HS-5 (cell line): ENCODE measurements at regions not wholly inside any gene's neighbourhood (a gene's known extent, or its start where the extent isn't known, plus 50 kb on each side); places are given as distances from the start of the nearest gene placed in this dataset.

Experiments used
- DNase-seq: peaks from one replicate; pipeline ENCODE4 v3.0.0-alpha.2; 2012; ENCODE audit warnings: low read depth

DNA sequence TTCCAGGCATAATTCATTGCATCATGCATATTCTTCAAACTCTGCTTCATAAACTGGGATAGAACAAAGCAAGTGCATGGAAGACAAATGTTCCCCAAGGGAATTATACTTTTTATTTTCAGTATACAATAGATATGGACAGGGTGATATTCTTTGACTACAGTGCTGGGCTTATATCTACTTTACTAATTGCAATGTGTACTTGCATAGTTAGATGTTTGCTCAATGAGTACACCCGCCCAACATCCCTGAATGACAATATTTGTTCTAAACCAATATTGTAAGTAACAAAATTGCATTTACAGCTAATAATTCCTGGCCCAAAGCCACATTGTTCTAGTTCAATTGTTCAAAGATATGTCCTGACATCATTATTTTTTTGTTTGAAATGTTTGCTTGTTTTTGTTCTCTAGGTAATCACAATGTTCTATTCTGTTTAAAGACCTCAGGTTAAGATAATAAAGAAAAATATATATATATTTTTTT is 171.4 kb downstream of the PTN start:
- no peak for DNase-seq

DNA sequence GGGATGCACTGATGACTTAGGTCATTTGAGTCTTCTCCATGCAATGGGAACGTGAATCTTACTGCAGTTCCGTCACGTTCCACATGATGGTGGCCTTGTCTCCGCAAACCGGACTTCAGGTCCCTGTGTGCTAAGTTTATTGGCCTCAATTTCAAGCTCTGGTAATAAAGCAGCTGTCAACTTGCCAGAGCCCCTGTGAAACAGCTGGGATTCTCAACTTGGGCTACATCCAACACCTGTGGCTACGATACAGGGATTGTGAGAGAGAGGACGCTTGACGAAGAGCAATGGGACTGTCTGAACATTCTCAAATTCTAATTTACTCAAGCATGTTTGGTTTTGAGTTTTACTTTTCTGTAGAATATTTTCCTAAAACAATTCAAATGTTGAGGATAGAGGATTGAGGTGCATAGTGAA is 174.2 kb downstream of the PTN start:
- DNase-seq = no peak

DNA sequence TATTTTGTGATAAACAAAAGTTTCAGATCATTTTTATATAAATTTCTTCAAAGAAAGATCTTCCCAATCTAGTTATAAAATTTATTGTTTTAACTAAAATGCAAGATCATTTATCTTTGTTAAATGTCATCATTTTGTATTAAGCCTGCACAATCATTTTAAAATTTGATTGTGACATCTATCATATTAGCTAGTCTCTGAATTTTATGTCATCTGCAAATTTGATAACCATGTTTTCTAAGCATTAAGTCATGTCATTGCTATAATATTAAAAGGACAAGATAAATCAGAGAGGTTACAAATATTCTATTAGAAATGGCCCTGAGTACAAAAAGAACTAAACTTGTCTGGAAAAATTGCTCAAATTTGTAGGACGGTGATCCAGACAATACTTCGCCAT is 175.9 kb downstream of the PTN start:
- no peak for DNase-seq

DNA sequence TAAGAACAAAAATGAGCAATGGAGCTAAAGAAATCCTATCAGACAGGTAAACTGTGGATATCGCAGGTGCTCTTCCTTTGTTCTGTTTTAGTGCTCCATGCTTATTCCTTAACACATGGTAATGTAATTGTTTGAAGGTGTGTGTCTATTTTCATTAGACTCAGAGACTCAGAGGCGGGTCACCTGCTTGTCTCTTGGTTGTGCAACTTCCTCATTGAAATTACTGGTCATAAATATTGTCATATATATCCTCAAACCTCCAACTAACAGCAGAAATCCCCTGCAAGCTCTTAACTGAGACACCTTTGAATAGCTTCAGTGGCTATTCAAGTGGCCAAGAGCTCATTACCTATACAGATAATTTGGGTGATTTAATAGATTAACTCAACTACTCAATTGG is 177.2 kb downstream of the PTN start:
- no peak for DNase-seq

DNA sequence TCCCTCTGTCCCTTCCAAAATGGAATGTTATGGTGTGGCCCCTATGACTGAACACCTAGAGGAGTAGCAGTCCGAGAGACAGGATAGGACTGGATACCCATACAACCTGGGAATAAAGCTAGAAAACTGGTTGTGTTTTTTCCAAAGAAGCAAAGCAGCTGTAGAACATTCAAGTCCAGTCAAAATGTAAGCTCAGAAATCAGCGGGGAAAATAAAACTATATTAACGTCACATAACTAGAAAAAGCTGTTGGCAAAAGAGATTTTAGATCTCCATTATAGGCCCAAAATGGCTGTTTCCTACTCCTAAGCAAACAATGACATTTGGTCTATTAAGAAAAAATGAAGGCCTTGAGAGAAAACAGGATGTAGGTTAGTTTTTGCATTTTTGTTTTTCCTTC is 177.7 kb downstream of the PTN start:
- DNase-seq = no peak

DNA sequence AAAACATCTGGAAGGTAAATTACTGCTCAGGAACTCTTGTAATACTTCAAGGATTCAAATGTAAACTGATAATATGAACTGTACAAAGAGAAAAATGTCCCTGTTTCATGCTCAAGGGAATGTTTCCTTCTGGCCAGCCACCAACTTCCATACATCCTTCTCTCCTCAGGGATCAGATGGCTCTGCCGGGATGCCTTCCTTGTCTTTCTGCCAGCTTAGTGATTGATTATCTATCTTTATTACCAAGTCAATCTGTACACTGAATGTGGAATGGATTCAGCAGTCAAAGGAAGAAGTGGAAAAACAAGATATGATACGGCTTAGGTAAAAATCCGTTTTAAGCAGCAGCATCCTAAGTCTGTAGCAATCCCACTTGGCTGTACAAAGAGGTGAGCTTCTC is 178.3 kb downstream of the PTN start:
- DNase-seq = no peak

DNA sequence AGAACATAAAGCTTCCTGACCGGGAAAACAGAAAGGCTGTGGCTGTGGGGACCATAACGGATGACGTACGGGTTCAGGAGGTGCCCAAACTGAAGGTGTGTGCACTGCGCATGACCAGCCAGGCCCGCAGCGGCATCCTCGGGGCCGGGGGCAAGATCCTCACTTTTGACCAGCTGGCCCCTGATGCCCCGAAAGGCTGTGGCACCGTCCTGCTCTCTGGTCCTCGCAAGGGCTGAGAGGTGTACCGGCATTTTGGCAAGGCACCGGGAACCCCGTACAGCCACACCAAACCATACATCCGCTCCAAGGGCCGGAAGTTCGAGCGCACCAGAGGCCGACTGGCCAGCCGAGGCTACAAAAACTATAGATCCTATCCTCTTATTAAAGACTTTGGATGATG is 179.3 kb downstream of the PTN start:
- no peak for DNase-seq

DNA sequence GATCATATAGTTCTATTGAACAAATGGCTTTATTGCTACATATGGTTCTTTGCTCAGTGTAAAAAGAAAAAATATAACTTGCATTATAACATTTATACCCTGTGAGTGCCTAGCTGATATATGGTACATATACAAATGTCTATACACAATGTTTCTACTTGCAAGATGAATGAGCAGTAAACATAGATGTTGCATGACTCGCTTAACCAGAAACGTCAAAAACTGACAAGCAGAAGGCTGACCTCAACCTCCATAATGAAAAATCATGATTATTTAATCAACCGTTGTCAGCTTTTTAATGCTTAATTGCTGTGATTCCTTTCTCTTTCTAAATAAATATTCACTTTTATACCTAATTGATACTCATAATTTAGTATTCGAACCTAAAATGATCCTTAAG is 183.3 kb downstream of the PTN start:
- DNase-seq = no peak

DNA sequence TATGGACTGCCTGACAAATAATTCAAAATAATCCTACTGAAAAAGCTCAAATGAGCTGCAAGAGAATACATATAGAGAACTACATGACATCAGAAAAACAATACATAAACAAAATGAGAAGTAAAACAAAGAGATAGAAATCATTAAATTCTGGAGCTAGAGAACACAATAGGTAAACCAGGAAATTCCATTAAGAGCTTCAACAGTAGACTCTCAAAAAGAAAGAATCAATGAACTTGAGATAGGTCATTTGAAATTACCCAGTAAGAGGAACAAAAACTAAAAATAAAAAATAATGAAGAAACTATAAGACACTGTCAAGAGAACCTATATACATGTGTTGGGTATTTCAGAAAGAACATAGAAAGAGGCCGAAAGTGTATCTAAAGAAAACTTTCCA is 186.3 kb downstream of the PTN start:
- DNase-seq = no peak

DNA sequence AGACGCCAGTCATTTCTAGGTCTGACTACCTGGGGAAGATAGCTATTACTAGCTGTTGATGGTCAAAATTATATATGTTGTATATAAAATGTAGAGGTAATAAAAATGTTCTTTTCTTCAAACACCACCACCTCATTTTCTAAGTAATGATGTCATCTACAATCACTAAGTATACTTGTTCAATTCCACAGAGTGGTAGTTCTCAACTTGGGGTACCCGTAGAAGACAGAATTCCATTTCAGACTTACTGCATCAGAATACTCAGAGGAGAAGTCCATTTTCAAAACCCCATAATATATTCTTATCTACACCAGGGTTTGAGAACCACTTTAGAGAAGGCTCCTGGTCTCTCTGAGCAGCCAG is 191.9 kb downstream of the PTN start:
- no peak for DNase-seq

DNA sequence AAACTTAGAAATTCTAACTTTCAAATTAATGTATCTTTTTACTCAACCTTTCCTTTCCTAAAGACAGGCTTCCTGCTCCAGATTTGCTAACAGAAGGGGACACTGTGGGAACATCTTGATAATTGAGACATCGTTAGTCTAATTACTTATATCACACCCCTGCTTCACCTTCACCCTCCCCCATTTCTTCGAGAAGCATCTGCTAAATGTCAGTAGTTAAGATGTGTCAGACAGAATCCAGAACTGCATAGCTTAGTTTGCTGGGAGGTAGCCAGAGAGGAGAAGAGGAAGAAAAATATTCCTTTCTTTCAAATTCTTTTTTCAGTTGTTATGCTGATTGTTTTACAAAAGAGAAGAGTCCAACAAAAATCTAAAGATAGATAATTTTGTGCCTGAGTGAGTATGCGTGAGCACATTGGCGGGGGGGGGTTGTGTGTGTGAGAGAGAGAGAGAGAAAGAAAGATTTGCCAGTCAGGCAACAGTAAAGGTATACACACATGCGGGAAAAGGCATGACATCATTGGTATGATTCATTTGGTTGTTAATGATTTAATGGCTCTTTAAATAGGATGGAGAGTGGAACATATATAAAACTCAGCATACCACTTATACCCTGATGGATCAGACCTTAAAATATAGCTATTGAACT is 192.4 kb downstream of the PTN start:
- no peak for DNase-seq

DNA sequence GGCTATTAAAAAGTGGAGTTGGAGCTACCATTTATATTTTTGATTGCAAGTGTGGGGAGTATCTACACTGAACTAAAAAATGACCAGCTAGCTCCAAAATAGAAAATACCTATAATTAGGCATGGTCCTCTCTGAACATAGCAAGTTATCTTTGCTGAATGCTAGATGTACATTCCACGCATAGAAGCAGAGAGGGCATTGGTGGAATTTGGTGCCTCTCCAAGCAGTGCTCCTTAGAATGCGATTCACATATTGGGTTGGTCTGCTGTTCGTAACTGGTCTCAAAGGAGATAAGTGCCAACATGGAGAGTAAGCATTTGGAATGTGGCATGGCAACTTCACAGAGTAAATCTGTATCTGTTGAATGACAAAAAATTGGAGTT is 196.2 kb downstream of the PTN start:
- no peak for DNase-seq

DNA sequence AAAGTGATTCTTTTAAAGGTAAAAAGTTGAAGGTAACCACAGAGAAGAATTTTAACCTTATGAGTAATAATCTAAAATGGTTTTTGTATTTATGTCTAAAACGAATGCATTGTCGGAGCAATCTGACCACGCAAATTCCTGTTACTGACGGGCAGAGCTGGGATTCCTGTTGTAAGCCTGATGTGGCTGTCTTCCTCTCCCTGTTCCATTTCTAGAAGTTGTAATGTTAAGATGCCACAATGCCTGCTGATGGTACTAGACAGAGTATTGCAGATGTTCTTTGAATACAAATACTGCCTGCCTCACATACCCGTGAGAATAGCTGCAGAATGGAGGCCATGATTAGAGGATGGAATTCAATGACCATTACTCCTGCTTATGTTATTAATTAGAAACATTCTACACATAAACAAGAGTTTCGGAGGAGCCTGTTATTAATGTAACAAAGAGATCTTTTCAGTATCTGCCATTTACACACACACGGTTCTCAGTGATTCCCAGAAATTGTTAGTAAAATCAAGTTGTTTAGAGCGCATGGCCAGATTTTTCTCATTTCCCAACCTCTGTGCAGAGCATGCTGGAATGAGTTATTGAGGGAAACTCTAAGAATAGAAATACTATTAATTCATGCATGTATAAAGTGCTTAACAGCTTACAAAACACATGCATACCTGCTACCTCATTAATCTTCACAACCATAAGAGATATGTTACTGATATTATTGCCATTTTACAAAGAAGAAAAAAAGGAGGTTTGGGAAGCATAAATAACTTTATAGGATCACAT is 196.8 kb downstream of the PTN start:
- peak; percentile 45 for DNase-seq

DNA sequence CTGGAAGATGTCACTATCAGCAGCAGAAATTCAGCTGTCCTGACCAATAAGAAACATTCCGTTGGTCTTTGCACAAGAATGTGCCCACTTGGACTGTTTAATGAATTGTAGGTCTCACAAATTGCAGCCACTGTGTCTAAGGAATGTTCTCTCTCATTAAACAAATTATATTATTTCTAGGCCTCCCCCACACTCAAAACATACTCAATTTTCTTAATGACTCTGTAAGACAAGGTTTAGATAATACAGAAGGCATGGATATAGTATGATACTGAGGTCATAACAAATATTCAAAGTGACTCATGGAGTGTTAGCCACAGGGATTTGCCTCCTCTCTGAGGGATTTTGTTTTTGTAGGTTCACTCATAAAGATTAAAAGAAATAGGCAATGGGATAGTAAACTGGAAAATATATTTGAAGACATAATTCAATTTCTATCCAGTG is 197.5 kb downstream of the PTN start:
- no peak for DNase-seq

DNA sequence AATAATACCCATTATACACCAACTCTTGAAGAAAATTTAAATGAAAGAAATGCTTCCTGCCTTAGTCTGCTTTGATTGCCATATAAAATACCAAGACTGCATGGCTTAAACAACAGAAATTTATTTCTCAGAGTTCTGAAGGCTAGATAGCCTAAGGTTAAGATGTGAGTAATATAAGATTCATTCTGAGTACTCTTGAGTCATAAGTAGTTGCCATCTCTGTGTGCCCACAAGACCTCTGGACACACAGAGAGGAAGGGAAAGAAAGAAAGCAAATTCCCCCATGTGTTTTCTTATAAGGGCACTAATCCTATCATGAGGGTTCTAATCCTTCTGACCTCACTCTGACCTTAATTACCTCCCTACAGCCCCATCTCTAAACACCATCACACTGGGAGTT is 201.2 kb downstream of the PTN start:
- peak; percentile 29 for DNase-seq

DNA sequence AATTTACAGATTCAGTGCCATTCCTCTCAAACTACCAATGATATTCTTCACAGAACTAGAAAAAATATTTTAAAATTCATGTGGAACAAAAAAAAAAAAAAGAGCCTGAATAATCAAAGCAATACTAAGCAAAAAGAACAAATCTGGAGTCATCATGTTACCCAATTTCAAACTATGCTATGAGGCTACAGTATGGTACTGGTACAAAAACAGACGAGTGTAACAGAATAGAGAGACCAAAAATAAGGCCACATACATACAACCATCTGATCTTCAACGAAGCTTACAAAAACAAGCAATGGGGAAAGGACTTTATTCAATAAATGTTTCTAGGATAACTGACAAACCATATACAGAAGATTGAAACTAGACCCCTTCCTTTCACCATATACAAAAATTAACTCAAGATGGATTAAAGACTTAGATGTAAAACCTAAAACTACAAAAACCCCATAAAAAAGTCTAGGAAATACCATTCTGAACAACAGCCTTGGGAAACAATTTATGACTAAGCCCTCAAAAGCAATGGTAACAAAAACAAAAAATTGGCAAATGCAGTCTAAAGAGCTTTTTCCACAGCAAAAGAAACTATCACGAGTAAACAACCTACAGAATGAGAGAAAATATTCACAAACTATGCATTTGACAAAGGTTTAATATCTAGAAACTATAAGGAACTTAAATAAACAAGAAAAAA is 207.7 kb downstream of the PTN start:
- no peak for DNase-seq

DNA sequence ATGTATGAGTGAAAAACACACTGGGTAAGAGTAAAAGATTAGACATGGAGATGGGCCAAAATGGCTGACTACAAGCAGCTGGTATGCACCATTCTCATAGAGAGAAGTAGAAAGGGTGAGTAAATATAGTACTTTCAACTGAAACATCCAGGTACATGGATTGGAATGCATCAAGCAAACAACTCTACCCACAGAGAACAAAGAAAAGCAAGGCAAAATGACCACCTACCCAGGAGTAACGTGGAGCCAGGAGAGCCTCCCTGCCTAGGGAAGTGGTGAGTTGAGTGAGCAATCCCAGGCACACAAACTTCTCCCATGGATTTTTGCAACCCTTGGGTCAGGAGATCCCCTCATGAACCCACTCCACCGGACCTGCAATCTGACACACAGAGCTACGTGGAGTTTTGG is 212.8 kb downstream of the PTN start:
- DNase-seq = no peak

DNA sequence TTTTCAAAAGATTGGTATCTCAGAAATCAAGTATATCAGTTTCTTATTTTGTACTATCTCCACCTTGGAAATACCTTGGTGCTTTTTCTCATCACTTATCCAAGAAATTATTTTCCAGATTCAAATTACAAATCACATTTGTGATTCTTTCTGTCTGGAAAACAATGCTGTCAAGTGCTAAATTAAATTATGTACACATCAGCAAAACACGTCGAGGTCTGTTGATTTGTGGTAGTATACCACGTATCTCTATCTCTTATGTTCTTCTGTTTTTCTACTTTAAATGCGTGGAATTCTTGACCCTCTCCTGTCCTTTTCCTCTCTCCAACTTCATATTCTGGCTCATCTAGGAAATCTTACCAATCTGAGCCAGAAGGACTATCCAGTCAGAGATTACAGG is 214.5 kb downstream of the PTN start:
- DNase-seq = no peak

DNA sequence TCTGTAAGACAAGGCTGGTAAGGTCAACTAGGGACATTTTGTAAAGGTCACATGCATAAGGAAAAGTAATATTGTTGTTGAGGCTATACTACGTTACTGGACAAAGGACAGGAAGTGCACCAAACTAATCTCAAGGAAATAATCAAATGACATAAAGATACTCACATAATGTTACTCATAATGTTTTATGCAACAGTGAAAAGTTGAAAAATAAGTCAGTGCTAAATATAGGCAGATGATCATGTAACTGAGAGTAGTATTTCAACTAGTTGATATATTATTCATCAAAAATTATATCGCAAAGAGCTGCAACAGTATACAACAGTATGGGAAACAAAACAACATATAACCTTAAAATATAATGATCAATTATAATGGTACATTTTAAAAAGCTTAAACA is 215.7 kb downstream of the PTN start:
- no peak for DNase-seq

DNA sequence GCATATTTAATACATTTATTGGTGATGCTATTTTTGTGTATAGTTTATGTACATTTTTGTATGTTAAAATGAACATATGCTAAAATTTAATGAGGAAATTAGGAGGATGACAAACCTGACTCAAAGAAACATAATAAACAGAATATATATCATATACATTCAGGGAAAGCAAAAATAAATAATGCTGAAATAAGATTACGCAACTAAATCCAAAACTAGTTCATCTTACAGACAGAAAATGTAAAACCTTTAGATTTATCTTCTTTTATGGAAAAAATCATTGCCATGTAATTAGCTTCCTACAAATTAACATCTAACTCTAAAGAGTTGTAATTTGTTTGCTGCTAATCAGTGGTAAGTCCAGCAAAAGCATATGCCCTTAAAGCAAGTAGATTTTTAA is 216.5 kb downstream of the PTN start:
- DNase-seq = no peak

DNA sequence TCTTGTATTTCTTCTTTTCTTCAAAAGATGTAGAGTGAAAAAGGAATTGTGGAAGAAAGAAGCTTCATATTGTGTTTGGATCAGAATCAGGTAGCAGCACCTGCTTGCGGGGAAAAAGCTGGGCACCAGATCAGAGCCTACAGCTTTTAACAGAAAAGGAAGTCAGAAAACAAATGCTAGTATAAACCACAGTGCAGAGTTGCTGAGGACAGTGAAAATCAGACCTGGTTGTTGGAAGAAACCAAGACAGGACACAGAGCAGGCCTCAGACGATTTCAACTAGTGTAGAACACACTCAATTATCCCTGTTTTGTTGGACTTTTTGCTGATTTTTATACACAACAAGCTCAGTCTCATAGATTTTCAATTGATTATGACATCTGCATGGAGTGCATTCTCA is 221.4 kb downstream of the PTN start:
- no peak for DNase-seq

DNA sequence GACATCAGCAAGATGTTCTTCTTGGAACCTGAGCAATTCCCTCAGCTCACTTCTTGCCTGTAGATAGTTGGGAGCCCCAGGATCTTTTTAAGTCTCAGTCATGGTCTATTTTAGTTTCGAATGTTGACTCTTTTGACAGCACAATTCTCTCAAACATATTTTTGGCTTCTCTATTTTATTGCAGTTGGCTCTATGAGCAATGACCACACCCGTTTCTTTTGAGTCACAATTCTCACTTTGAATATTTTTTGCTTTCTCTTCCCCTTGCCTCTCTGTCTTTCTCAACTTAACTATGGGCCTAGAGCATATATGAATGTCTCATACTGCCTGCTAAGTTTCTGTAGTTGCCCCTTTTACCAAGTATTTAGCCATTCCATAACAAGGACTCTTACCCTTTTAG is 222.8 kb downstream of the PTN start:
- DNase-seq = no peak

DNA sequence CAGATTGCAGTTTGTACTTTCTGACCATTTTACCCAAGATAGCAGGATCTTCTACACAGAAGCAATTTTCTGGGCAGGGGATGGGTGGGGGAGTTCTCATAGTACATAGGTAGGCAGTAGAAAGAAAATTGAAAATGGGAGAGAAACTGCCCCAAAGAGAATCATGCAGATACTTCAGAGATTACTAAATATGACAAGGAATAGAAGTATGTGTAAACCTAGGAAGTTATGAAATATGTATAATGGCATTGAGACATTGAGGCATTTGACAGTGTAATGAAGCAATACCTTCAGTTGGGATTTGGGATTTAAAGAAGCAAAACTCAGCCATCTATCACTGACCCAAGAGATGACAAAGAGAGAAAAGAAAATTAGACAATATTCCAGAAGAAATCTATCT is 233.0 kb downstream of the PTN start:
- peak; percentile 37 for DNase-seq
